Posterior cingulate gyrus (tissue), 11 donors: ENCODE measurements at regions not wholly inside any gene's neighbourhood (a gene's known extent, or its start where the extent isn't known, plus 50 kb on each side); places are given as distances from the start of the nearest gene placed in this dataset.
"Not testable (repeated sequence)": the region's sequence is repeated elsewhere in the genome, so short reads cannot be mapped to it uniquely, and the experiment has no call there.

Experiments used
- DNase-seq, 10 donors: peaks; one replicate each; pipeline versions ENCODE4 v3.0.0 to v3.0.0-alpha.2; 2020 to 2021; ENCODE audit warnings: mixed read lengths in 3 of 10
- intact Hi-C: fragments of 100-400 bp; cut with DNase I; formaldehyde crosslinking; loops from one replicate; pipeline ENCODE4 v1.15.1; 2023

DNA sequence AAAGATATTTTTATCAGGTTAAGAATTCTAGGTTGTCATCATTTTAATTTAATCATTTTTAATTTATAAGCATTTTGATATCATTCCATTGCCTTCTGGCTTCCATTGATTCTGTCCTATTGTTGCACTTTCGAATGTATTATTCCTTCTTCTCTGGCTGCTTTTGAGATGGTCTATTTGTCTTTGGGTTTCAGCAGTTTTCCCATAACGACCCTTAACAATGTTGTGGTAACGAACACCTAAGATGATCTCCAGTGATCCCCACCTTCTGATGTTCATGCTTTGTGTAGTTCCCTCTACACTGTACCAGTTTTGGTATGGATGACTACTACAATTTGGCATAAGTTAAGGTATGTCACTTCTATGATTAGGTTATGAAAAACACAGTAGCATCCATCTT is 59.9 kb downstream of the MINAR1 start:
- intact Hi-C loops = no loop called here
- no peak for DNase-seq

DNA sequence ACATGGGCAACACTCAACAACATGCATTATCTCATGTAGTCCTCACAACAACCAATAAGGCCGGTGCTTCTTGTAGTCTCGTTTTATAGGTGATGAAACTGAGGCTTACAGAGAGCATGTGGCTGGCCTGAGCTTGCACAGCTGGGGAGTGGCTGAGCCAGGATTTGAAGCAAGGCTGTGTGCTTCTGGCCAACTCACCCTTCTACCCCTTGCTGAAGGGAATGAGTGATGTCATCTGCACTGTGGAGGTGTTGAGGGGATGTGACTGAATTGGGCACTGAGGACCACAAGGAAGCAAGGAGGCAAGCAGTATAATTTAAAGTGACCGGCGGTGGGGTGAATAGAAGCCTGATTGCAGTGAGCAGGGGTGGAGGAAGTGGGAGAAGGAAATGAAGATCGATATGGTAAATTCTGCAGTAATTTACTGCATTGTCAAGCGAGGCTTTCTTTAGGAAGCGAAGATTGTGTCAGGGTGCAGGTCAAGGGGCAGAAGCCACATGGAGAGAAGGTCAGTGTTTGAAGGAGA is 62.3 kb downstream of the MINAR1 start:
- intact Hi-C loops = no loop called here
- DNase-seq = no peak

DNA sequence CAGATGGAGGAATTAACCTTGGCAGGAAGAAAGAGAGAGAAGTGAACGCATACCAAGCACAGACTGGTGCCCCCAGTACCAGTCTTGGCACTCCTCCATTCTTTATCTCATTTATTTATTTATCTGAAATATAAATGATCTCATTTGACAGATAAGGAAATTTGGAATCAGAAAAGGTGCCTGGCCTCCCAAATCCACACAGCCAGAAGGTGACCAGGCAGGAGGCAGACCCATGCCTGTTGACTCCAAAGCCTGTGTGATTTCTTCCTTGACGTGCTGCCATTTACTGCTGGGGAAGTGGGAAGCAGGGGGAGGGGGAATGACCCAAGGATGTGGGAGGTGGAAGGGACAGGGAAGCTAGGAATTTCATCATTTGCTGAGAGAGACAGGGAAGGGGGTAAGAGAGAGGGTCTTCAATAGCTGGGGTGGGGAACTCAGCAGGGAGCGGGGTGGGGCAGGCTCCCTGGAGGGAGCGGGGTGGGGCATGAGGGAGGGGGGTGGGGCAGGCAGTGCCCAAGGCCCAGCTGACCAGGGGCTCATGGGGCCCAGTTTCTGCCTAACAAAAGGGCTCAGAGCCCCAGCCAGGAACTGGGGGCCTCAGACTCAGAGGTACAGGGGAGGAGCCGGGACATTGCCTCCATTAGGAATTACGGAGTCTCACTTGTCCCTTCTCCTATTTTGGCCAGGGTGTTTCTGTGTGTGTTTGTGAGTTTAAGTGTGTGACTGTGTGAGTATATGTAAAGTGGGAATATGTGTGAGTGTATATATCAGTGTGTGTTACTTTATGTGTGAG is 63.0 kb downstream of the MINAR1 start:
- no peak for DNase-seq
- intact Hi-C loops = no loop called here

DNA sequence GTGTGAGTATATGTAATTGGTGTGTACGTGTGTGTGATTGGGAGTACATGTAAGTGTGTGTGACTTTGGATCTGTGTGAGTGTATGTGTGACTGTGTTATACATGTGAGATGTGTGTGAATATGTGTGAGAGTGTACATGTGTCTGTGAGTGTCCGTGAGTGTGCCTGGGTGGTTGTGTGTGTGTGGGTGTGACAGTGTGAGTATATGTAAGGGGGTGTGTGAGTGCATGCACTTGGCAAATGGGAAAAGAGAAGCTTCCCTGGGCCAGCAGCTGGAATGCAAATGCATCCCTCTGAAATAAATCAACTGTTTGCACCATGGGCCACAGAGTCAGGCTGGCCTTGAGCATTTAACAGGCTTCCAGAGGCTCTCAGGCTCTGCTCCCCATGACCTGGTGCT is 63.6 kb downstream of the MINAR1 start:
- no peak for DNase-seq
- intact Hi-C loops = no loop called here

DNA sequence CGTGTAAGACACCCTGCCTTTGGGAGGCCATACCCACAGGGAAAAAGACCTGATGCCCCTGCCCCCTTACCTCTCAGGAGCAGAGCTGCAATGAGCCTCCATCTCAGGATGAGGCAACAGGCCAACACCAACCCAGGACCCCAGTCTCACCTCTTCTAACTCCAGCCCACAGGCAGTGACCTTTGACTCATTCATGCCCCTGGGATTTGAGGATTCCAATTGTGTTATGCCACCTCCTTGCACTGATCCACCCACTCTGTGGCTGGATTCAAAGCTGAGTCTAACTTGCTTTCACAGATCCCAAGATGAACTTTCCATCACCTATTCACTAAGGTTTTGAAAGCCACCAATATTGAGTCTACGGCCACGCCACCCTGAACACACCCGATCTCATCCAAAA is 64.7 kb downstream of the MINAR1 start:
- no peak for DNase-seq
- intact Hi-C loops = no loop called here

DNA sequence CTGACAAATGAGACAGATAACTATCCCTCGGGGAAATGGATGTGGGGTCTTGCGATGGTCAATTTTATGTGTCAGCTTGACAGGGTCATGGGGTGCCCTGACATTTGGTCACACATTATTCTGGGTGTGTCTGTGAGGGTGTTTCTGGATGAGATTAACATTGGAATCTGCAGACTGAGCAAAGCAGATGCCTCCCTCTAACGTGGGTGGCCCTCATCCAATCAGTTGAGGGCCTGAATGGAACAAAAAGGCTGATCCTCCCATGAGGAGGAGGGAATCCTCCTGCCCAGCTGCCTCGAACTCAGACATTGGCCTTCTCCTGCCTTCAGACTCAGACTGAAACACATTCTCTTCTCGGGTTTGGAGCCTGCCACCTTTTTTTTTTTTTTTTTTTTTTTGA is 69.0 kb downstream of the MINAR1 start:
- intact Hi-C loops = no loop called here
- no peak for DNase-seq

DNA sequence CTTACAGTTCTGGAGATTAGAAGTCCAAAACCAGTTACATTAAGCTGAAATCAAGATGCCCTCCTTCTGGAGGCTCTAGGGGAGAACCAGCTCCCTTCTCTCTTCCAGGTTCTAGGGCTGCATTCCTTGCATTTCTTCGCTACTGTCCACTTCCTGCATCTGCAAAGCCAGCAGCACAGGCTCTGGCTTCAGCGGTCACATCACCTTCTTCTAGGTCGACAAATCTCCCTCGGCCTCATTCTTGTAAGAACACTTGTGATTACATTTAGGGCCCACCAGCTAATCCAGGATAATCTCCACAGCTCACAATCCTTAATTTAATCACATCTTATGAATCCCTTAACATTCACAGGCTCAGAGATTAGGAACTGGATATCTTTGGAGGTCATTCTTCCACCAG is 73.8 kb downstream of the MINAR1 start:
- intact Hi-C loops = no loop called here
- DNase-seq = no peak

DNA sequence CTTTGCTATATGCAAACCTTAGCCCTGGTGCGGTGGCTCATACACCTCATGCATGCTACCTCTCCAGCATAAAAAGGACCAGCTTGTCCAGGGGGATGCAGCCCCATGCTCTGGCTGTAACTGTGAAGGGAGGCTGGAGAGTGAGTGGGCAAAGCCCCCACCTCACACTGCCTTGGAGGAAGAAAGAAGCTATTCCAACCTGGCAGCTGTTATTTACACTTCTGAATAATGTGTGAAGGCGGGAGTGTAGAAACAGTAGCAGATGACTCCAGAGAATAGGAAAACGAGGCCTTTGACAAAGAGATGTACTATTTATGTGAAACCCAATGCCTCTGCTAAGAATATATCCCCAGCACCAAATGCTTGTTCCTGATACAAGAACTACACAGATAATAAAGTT is 80.7 kb downstream of the MINAR1 start:
- intact Hi-C loops, DNase-seq: not testable (repeated sequence)

DNA sequence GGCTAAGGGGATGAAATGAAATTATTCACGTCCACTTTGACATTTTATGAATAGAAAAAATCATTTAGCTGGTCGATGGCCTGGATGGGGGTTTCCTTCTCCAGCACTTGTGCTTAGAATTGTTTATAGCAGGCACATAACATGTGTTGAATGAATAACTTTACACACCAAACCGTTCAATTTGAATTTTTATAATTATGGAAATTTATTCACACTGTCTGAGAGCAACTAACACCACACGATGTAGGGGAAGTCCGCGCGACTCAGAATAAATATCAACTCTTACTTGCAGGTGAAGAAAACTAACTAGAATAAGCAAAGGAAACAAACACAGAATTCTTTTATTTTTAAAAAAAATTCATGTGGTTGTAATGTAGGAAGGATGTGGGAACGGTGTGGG is 81.3 kb downstream of the MINAR1 start:
- intact Hi-C loops = no loop called here
- no peak for DNase-seq

DNA sequence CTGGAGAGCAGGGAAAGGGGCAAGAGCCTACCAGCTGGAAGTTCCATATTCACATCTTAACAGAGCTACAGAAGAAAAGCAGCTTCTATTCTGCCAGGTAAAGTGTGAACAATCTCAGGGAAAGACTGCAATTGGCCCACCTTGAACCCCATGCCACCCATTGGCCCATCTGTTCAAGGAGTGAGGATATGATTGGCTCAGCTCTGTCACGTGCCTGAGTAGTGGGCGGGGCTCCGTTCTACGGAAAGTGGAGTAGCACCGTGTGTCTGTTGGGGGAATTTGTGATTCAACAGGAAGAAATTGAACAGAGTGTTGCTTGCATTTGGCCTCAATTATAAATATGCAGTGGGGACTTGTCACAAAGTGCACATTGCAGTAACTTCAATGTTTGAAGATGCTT is 81.8 kb downstream of the MINAR1 start:
- no peak for DNase-seq
- intact Hi-C loops = no loop called here

DNA sequence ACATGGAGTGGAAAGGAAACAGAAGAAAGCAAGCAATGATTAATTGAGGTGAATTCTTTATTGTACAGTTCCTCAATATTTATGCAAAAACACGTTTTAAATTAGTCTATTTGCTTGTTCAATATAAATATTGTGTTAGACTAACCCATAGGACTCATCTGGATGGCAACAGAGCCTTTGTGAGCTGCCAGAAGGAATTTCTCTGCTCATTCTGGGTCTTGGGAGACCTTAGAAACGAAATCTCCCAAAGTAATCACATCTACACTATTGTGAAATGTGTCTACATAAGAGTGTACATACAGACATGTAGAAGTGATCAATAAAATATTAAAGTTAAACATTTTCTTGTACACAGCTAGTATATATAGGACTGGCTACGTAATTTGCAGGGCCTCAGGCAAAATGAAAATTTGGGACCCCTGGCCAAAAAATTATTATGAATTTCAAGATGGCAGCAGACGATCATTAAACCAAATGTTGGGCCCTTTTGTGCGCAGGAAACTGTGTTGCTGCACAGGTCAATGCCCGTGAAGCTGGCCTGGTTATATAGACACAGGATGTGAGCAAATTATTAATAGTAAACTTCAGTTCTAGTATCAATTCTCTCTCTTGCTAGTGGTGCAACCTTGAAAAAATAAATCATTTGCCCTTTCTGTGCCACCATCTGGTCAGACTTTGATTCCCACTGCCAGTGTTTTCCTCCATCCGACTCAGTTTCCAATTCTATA is 83.3 kb downstream of the MINAR1 start:
- DNase-seq = no peak
- intact Hi-C loops = no loop called here

DNA sequence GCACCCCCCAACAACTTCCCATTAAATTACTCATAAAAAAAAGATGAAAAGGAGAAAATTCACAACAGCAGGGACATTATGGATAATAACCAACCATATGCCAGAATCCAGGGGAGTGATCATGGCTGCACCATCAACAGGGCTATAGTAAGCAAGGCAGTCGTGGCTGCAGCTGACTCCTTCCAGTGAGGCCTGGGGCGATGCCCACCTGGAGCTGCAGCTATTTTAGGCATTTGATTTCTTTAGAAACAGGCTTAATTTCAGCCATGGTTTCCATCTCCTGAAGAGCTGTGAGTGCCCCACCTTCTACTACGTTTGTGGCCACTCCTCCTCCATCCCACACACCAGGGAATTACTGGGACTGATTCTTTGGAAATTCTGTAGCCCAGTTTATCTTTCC is 84.0 kb downstream of the MINAR1 start:
- intact Hi-C loops = no loop called here
- no peak for DNase-seq

DNA sequence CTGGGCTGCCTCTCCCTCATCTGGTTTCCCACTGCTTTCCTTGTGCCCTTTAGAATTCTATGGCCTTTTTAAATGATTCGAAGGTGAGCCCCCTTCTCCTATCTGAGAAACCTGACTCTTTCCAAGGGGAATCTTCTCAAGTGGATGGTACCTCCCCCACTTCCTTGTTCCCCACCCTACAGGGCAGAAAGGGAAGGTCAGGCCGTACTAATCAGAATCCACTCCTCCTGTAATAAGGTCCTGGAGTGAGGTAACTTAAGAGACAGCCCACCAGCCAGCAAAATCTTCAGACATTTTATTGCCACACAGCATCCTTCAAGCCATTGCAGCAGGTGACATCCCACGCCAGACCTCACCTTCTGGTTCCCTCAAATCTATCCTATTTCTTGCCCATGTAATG is 84.5 kb downstream of the MINAR1 start:
- intact Hi-C loops = no loop called here
- DNase-seq = no peak

DNA sequence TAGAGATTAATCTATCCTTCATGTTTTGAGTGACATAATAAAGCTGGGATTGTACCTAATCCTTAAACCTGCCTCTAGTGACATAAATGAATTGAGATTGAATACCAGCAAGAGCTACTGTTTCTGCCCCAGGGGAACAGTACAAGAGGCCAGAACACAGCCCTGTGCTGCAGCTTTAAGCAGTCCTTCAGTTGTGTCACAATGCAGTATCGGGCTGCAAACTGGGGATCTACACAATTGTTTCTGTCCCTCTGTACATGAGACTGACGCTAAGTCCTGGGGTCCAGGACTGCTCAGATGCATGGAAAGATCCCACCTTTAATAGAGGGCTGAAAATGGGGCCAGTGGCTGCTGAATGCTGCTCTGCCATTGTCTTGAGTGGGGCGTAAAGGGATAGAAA is 87.5 kb downstream of the MINAR1 start:
- intact Hi-C loops = no loop called here
- no peak for DNase-seq

DNA sequence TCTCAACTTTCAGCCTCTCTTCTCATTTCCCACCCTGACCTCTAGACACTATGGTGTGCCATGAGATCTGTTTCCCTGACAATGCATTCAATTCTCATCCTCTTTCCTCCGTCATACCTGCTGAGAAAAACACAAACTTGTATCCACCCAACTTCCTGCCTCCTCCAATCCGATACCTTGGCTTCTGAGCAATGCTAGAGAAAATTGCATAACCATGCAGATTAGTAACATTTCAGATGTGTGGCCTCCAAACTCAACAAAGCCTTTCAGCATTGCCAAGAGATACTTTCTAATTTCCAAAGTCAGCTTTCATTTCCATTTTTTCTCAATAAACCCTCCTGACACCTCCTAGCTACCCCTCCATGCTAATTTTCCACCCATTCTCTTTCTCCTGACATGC is 88.5 kb downstream of the MINAR1 start:
- intact Hi-C loops = no loop called here
- no peak for DNase-seq

DNA sequence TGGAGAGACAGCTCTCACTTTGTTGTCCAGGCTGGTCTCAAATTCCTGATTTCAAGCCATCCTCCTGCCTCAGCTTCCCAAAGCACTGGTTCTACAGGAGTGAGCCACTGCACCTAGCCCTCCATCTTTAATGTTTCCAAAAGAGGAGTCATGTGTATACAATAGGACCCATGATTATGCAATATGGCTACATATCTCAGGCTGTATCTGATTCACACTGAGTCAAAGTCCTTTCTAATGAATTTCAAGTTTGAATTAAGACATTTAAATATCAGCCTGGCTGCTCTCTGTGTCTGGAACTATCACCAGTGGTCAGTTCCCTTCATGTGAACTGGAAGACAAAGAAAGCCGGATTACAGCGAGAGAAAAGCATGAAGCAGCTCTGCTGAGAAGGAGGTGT is 90.5 kb downstream of the MINAR1 start:
- no peak for DNase-seq
- intact Hi-C loops = no loop called here

DNA sequence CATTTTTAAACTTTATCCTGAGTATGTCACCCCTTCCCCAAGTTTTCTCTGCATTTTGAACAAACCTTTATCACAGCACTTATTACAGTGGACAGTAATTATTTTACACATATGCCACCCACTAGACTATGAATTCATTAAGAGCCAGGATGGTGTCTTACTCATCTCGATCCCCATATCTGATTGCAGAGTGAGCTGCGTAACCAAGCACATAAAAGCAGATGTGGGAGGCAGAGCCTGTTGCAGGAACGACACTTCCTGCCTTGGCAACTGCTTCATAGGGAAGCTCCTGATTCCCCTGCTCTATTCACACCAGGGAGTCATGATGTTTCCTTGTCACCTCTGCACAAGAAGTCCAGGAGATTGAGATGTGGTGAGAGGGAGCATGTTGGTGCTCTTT is 91.1 kb downstream of the MINAR1 start:
- no peak for DNase-seq
- intact Hi-C loops = no loop called here

DNA sequence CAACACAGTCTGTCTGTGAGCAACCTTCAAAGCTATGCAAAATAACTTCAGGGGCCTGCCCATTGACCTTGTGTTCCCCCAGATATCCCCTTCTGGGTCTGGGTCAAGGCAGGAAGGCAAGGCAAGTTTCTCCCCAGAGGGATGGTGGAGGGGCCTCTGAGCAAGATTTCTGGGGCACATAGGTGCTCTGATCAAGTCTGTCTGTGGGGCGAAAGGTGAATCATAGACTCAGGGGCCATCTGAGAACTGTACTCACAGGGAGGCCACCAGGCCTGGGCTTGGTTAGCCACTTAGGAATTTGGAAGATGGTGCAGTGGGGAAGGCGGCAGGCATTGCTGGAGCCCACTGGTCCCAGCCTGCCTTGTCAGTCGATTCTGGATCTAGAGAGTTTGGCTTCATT is 92.4 kb downstream of the MINAR1 start:
- DNase-seq = no peak
- intact Hi-C loops = no loop called here

DNA sequence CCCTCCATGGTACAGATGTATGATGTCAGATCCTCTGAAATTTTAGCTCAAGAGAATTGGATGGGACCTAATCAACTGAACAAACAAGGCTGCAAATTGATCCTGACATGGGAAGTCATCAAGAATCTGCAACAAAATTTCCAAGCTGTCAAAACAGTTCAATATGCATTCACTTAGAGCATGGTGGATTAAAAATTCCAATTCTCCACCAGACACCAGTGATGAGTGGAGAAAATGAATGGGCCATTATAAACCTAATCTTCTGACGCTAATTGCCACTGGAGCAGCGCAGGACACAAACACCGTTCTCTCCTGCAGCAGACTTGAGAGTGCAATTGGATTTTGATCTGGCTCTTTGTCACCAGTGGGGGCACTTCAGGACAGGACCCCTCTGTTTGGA is 94.2 kb downstream of the MINAR1 start:
- intact Hi-C loops = no loop called here
- DNase-seq = no peak

DNA sequence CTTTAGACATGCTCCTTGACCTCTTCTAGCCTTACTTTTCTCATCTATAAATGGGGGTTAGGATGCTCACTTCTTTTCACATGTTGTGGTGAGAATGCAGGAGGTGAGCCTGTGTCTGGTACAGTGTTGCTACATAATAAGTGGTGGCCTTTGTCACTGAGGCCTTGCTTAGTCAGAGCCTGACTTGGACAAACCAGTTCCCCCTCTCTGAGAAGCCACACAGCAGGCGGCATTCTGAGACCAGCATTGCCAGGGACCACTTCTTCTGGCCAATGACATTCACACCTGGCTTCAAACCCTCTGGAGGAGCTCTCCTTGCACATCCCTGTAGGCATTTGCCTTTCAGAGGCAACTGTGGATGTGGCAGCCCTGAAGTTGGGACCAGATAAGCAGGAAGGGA is 95.7 kb downstream of the MINAR1 start:
- intact Hi-C loops = no loop called here
- DNase-seq = no peak

DNA sequence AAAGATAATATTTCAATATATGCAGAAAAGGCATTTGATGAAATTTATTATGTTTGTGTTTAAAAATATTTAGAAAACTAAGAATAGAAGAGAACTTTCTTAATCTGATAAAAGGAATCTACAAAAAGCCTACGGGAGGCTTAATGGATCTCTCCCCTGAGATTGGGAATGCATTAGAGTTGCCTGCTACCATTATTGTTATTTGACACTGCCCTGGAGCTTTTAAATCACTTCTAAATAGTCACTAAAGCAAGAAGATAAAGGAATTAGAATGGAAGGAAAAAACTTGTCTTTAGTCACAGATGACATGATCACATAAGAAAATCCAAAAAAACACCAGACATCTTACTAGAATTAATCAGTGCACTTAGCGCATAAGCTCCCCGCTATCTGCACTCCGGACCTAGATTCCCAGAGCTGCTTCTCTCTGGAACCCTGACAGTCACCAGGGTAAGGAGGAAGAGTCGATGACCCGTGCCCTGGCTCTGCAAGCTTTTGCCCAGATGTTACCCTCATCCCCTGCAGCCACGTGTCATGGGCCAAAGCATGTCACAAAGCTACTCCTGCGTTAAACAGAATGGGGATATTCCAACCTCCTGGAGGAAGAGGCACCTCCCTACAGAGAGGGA is 97.1 kb downstream of the MINAR1 start:
- no peak for DNase-seq
- intact Hi-C loops = no loop called here

DNA sequence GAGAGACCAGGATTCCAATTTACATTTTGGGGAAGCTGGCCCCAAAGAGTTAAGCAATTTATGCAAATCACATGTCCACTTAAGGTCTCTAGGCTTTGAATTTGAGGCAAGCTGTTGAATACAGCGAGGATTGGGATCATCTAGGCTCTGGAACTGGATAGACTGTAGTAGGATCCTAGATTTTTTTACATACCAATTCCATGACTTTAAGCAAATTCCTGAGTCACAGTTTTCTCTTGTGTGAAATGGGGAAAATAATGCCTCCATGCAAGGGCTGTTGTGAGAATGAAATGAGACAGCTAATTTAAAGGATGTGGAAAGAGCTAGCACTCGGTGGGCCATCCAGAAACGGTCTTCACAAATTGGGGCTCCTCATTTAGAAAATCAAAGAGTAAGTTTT is 103.4 kb downstream of the MINAR1 start:
- DNase-seq = no peak
- intact Hi-C loops = no loop called here
